Erythroblast (primary cell): ENCODE measurements at regions not wholly inside any gene's neighbourhood (a gene's known extent, or its start where the extent isn't known, plus 50 kb on each side); places are given as distances from the start of the nearest gene placed in this dataset.

Experiments used
- GATA1 ChIP-seq: IDR thresholded peaks from 2 replicates; pipeline ENCODE4 v1.6.1; 2011; ENCODE audit warnings: low read depth, mild to moderate bottlenecking, control low read depth, low read length, moderate library complexity
- POLR2A ChIP-seq: IDR thresholded peaks from 2 replicates; pipeline ENCODE4 v1.6.1; 2011; ENCODE audit warnings: mild to moderate bottlenecking, low read length

DNA sequence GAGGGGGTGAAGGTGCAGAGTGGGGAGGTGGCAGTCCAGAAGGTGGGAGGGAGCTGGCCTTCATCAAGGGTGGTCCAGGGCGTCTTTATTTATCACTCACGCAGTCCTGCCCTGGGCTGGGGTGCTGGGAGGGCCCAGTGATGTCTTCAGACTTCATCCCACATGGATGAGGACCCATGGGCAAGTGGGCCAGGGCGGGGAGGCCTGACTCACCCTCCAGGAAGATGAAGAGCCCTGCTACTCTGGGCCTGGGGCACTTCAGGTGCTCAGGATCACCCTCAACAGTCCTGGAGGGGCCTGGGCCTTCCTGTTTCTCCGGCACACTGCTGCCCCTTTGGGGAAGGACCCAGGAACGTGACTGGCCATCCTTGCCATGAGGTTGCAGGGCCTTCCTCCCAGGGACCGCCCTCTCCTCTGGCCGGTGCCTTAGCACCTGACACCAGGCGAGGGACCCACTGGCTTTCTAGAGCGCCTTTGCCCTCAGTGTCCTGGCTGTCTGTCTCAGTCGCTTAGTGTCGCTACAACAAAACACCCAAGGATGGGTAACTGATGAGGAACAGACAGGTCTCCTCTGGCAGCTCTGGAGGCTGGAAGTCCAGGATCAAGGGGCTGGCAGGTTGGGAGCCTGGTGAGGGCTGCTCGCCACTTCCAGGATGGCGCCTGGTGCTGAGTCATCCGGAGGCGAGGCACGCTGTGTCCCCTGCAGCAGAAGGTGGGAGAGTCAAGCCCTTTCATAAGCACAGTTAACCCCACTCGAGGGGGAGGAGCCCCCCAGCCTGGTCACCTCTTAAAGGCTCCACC lies 57.8 kb upstream of the HS6ST1 start:
- no peak for TF ChIP-seq POLR2A
- no peak for TF ChIP-seq GATA1
